ENCODE measurements at regions not wholly inside any gene's neighbourhood (a gene's known extent, or its start where the extent isn't known, plus 50 kb on each side); places are given as distances from the start of the nearest gene placed in this dataset.

DNA sequence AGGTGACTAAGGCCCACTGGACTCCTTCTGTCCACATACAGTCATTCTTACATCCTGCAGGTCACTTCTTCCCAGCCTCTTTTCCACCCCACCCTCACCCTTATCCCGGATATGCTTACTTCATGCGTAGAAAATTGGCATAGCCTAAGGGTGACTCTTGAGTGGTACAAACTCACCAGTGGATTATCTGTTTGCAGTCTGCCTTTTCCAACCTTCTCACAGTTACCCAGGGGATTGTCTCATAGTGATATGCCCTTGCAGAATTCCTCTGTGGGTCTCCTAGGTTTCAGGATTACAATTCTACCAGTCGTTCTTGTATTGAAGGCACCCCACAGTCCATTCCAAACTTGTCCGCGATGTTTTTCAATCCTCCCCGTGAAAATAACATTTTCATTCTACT, 752.9 kb upstream of the HS6ST1 start:
- DNase-seq (ENCODE audit: low read depth): no peak

DNA sequence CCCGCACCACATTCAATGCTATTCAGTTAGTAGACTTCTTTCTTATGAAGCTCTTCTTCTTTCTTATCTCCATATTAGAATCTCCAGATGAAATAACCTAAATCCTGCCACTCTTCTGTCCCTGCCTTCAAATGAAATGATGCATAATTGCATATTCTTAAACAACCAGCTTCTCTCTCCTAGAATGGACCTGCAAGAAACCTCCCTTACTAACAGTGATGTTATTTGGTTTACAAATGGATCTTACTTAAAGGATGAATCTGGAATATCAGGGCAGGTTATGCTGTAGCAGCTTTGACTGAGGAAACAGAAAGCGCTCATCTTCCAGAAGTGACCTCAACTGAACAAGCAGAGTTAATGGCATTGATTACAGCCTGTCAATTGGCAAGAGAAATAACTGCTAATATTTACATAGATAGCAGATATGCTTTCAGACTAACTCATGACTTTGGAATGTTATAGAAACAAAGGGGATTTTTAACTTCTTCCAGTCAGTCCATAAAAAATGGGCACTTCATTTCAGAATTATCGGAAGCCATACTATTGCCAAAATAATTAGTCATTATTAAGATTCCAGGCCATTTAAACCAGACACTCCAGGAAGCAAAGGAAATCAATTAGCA, 755.7 kb upstream of the HS6ST1 start:
- DNase-seq (ENCODE audit: low read depth): no peak

GRCh38 chr2:129078548-129078947, 759.9 kb upstream of the HS6ST1 start:
- DNase-seq (ENCODE audit: low read depth): no peak

GRCh38 chr2:129080715-129081476, 762.2 kb upstream of the HS6ST1 start:
- no peak for DNase-seq (ENCODE audit: low read depth)

DNA sequence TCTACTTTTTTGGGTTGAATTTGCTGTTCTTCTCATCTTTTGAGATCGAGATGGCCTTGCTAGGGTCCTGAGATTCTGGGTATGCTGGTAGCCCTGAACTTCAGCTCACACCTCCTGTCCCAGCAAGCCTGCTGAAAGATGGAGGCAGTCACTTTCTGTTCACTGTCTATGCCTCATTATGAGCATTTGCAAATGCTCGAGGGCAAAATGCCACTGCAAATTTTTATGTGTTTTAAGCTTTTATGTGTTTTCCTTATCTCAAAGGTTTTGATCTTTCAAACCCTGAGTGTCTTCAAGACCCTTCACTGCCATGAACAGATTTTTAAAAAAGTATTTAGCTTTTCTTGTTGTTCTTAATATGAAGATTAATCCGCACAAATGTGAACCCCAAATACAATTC, 766.7 kb upstream of the HS6ST1 start:
- no peak for DNase-seq (ENCODE audit: low read depth)

DNA sequence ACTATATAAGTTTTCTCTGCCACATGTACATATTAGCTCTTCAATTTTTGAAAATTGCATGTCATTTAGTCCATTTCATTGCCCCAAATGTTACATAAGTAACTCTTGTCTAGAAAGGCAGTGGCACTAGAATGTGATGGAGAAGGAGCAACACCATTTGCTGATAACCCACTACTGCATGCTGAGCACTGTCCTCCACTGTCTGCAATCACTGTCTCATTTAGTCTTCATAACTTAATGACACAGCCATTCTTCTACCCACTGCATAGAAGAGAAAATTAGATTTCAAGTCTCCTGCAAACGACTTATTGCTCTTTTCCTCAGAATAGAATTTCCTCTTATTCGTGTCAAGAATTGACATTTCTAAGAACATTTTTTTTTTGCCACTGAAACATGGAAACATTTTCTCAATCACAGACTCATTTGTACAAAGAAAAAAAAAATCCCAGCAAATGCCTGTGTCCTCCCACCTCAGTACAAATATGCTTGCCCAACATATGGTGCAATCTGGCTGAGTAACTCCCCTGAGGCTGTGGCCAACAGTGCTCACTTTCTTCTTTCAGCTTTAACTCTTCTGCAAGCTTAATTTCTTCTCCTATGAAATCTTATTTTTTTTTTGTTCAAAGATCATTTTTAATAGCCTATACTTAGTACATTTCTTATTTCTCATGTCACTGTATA, 768.6 kb upstream of the HS6ST1 start:
- DNase-seq (ENCODE audit: low read depth): no peak

DNA sequence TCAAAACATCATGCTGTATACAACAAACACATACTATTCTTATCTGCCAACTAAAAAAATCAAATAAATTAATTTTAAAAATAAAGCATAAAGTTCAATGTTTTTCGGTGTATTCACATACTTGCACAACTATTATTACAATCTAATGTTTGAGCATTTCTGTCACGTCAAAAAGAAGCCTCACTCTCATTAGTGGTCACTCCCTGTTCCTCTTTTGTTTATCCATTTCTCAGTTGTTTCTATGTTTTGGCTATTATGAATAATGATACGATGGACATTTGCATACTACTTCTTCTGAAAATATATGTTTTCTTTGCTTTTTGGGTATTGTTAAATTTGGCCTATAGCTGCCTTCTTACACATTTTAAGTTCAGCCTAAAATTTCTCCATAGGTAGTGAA, 773.0 kb upstream of the HS6ST1 start:
- no peak for DNase-seq (ENCODE audit: low read depth)

- no peak for DNase-seq (ENCODE audit: low read depth)
Observed at GRCh38 chr2:129092956-129093355, 774.3 kb upstream of the HS6ST1 start.

GRCh38 chr2:129101186-129101585, 782.5 kb upstream of the HS6ST1 start:
- DNase-seq (ENCODE audit: low read depth): no peak

DNA sequence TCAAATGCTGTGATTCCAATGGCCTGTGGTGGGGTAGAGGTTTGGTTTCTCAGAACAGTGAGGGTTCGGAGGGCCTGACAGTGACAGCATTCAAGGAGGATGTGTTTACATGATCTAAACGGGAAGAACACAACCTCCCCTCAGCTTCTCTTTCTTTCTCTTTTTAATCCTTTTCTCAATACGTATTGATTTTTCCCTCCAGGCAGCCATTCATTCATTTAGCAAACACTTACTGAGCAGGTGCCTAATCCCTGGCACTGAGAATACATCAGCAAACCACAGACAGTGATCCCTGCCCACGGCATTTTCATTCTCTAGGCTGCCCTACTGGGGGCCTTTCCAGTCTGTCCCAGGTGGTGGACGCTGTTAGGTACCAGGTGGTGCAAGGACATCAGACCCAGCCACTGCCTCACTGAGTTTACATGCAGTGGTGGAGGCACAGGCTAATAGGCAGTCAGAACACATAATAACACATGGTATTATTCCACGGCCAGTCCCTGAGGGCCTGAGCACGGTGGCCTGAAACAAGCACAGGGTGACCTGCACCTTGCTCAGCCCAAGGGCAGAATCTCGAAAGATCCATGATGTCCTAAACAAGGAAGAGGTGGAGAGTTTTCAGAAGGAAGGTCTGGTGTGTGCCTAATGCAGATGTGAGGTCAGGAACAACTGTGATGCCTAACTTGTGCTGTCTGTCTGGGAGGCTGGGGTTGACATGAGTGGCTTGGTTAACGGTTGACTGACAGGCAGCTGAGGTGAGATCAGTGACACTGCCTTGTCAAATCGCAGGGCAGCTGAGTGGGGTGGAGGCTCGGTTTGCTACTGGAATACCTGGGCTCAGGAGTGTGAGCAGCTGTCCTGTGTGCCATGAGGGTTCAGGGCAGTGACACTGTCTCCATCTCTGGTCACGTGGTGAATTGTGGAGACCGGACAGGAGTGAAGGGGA, 785.5 kb upstream of the HS6ST1 start:
- no peak for DNase-seq (ENCODE audit: low read depth)

GRCh38 chr2:129112181-129112580, 793.5 kb upstream of the HS6ST1 start:
- no peak for DNase-seq (ENCODE audit: low read depth)

DNA sequence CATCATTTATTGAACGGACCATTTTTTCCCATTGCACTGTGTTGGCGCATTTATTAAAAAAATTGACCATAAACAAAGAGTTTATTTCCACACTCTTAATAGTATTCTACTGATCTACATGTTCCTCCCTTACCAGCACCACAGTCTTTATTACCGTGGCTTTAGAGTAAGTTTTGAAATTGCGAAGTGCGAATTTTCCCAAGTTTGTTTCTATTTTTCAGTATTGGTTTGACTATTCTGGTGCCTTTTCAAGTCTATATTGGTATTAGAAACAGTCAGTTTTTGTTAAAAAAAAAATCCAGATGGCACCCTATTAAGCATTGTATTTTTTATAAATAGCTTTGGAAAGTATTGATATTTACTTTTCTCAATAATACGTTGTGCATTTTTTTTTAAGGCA, 795.1 kb upstream of the HS6ST1 start:
- no peak for DNase-seq (ENCODE audit: low read depth)

- DNase-seq (ENCODE audit: low read depth): no peak
Observed at GRCh38 chr2:129117434-129117833, 798.8 kb upstream of the HS6ST1 start.

DNA sequence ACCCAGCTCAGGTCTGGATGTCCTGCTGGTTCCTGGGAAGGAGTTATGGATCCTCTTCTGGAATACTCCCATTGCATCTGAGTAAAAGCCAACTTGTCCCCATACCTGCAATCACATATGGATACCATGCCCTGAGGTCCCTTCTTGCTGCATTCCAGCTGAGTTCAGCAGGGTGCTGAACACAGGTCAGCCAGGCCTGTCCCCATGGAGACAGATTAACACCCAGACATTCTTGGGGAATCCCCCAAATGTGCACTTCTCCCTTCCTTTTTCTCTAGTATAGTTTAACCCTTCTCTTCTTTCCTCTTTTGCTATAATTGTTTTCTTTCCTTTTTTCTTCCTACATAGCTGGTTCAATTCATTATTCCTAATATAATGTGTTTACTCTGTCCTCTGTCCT, 799.6 kb upstream of the HS6ST1 start:
- DNase-seq (ENCODE audit: low read depth): no peak

DNA sequence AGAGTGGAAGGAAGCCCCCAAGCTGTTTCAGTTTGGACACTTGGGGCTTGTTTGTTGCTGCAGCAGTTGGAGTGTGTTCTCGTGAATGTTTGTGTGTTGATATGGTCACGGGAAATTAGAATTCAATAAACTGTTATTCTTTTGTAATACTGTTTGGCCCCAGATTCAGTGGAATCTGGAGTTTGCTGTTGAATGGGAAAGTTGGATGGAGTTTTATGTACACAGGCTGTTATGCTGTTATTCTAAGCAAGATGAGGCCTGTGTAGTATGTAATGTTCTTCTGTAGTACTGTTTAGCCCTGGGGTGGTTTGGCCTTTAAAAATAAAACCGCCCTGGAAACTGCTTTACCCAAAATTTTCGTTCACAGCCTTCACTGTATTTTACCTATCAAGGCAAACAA, 810.4 kb upstream of the HS6ST1 start:
- no peak for DNase-seq (ENCODE audit: low read depth)

- no peak for DNase-seq (ENCODE audit: low read depth)
Observed at GRCh38 chr2:129133692-129134641, 815.3 kb upstream of the HS6ST1 start.

GRCh38 chr2:129135017-129135416, 816.3 kb upstream of the HS6ST1 start:
- DNase-seq (ENCODE audit: low read depth): no peak

DNA sequence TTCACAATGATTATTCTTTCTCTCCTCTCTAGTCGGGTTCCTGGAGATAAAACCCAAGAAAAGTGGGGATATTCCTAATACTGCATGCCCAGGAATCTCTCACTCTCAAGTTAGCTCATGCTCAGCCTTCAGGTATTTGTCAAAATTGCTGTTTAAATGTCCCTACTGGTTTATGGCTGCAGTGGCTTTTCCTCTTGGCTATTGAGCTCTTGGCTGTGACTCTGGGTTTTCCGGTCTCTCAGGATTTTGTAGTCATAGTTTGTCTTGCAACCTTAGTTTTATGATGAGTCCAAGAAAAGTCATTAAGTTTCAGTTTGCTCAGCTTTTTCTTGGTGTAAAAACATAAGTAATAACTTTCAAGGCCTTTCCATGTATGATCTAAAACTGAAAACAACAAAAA, 820.7 kb upstream of the HS6ST1 start:
- no peak for DNase-seq (ENCODE audit: low read depth)

- no peak for DNase-seq (ENCODE audit: low read depth)
Observed at GRCh38 chr2:129142465-129142864, 823.8 kb upstream of the HS6ST1 start.

DNA sequence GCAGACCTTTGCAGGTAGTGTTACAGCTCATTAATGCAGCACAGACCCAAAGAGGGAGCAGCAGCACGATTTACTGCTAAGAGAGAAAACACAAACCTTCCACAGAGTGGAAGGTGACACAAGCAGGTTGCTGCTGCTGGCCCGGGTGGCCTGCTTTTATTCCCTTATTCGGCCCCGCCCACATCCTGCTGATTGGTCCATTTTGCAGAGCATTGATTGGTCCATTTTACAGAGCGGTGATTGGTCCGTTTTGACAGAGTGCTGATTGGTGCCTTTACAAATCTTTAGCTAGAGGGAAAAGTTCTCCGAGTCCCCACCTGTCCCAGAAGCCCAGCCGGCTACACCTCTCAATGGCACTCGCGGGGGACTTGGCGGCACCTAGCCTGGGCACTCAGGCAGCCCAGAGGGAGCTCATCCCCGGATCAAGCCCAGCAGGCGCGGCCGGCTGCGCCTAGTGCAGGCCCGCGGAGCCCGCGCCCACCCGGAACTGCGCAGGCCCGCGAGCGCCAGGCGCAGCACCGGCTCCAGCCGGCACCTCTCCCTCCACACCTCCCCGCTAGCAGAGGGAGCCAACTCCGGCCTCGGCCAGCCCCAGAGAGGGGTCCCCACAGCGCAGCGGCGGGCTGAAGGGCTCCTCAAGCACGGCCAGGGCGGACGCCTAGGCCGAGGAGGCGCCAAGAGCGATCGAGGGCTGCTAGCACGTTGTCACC, 825.6 kb upstream of the HS6ST1 start:
- no peak for DNase-seq (ENCODE audit: low read depth)

Data from amniotic epithelial cell (primary cell).